ENCODE measurements at regions not wholly inside any gene's neighbourhood (a gene's known extent, or its start where the extent isn't known, plus 50 kb on each side); places are given as distances from the start of the nearest gene placed in this dataset.

GRCh38 chr10:4256971-4257370, 472.0 kb upstream of the KLF6 start:
- no peak for TF ChIP-seq RAD21 (IDR thresholded peaks at IDR 0.05; ENCODE audit: low read depth)
- TF ChIP-seq TAF1 (IDR thresholded peaks at IDR 0.05; ENCODE audit: low read depth) = no peak
- no peak for TF ChIP-seq EP300 (IDR thresholded peaks at IDR 0.05; ENCODE audit: borderline replicate concordance)
- TF ChIP-seq MAX (IDR thresholded peaks at IDR 0.05) = no peak
- no peak for TF ChIP-seq EGR1 (IDR thresholded peaks at IDR 0.05)
- no peak for TF ChIP-seq YY1 (IDR thresholded peaks at IDR 0.05; ENCODE audit: low read depth)
- TF ChIP-seq CREB1 (IDR thresholded peaks at IDR 0.05; ENCODE audit: low read depth) = no peak
- TF ChIP-seq TEAD4 (IDR thresholded peaks at IDR 0.05) = no peak
- no peak for TF ChIP-seq FOXM1 (IDR thresholded peaks at IDR 0.05; ENCODE audit: borderline replicate concordance, low read depth)
- TF ChIP-seq CEBPB (IDR thresholded peaks at IDR 0.05) = no peak
- TF ChIP-seq NFIC (IDR thresholded peaks at IDR 0.05) = no peak
- no peak for TF ChIP-seq REST (IDR thresholded peaks at IDR 0.05; ENCODE audit: low read depth)

- no peak for TF ChIP-seq CREB1 (IDR thresholded peaks at IDR 0.05; ENCODE audit: low read depth)
- TF ChIP-seq YY1 (IDR thresholded peaks at IDR 0.05; ENCODE audit: low read depth) = no peak
- no peak for TF ChIP-seq EP300 (IDR thresholded peaks at IDR 0.05; ENCODE audit: borderline replicate concordance)
- TF ChIP-seq TAF1 (IDR thresholded peaks at IDR 0.05; ENCODE audit: low read depth) = no peak
Observed at GRCh38 chr10:4255751-4256150, 470.7 kb upstream of the KLF6 start.

GRCh38 chr10:4254101-4254994, 469.3 kb upstream of the KLF6 start:
- TF ChIP-seq ZBTB7A (IDR thresholded peaks at IDR 0.05; ENCODE audit: low read depth) = no peak
- TF ChIP-seq REST (IDR thresholded peaks at IDR 0.05; ENCODE audit: low read depth) = no peak
- TF ChIP-seq EGR1 (IDR thresholded peaks at IDR 0.05) = no peak
- TF ChIP-seq TCF12 (IDR thresholded peaks at IDR 0.05; ENCODE audit: low read depth) = no peak
- no peak for TF ChIP-seq MAX (IDR thresholded peaks at IDR 0.05)
- no peak for TF ChIP-seq NFIC (IDR thresholded peaks at IDR 0.05)
- TF ChIP-seq FOXM1 (IDR thresholded peaks at IDR 0.05; ENCODE audit: borderline replicate concordance, low read depth) = no peak
- no peak for TF ChIP-seq CREB1 (IDR thresholded peaks at IDR 0.05; ENCODE audit: low read depth)
- TF ChIP-seq CEBPB (IDR thresholded peaks at IDR 0.05) = no peak
- TF ChIP-seq TEAD4 (IDR thresholded peaks at IDR 0.05) = no peak
- TF ChIP-seq EP300 (IDR thresholded peaks at IDR 0.05; ENCODE audit: borderline replicate concordance) = no peak
- no peak for TF ChIP-seq RAD21 (IDR thresholded peaks at IDR 0.05; ENCODE audit: low read depth)
- TF ChIP-seq YY1 (IDR thresholded peaks at IDR 0.05; ENCODE audit: low read depth) = no peak
- TF ChIP-seq USF1 (IDR thresholded peaks at IDR 0.05) = no peak
- TF ChIP-seq TAF1 (IDR thresholded peaks at IDR 0.05; ENCODE audit: low read depth) = no peak

- TF ChIP-seq ZBTB7A (IDR thresholded peaks at IDR 0.05; ENCODE audit: low read depth) = no peak
- no peak for TF ChIP-seq TCF12 (IDR thresholded peaks at IDR 0.05; ENCODE audit: low read depth)
- TF ChIP-seq USF1 (IDR thresholded peaks at IDR 0.05) = no peak
- no peak for TF ChIP-seq EP300 (IDR thresholded peaks at IDR 0.05; ENCODE audit: borderline replicate concordance)
- no peak for TF ChIP-seq REST (IDR thresholded peaks at IDR 0.05; ENCODE audit: low read depth)
- TF ChIP-seq RAD21 (IDR thresholded peaks at IDR 0.05; ENCODE audit: low read depth) = no peak
- TF ChIP-seq NFIC (IDR thresholded peaks at IDR 0.05) = no peak
- no peak for TF ChIP-seq CREB1 (IDR thresholded peaks at IDR 0.05; ENCODE audit: low read depth)
Observed at GRCh38 chr10:4252701-4253100, 467.7 kb upstream of the KLF6 start.

All from Ishikawa (cell line).